Peyer's patch (tissue), 4 donors: ENCODE measurements at regions not wholly inside any gene's neighbourhood (a gene's known extent, or its start where the extent isn't known, plus 50 kb on each side); places are given as distances from the start of the nearest gene placed in this dataset.

Experiments used
- CTCF ChIP-seq, 6 experiments: fragments of 450-650 bp in 4 of 6; fragments of 200-600 bp in 2 of 6; sonication (generic) in 1 of 6; IDR thresholded peaks; one replicate each; pipeline ENCODE4 v1.5.1; 2017 to 2019; ENCODE audit warnings: antibody characterized with exemption in 6 of 6, mild to moderate bottlenecking in 3 of 6, moderate library complexity in 1 of 6
- POLR2A ChIP-seq, 2 donors: fragments of 450-650 bp; IDR thresholded peaks; one replicate each; pipeline ENCODE4 v1.5.1; 2017; ENCODE audit warnings: antibody characterized with exemption in 2 of 2, mild to moderate bottlenecking in 2 of 2, moderate library complexity in 2 of 2

GRCh38 chr6:102980951-102981350, 1587.4 kb downstream of the GRIK2 start:
- TF ChIP-seq CTCF (IDR thresholded peaks at IDR 0.05) (no peak), POLR2A (IDR thresholded peaks at IDR 0.05) (no peak)
